IPS-18a (cell line): ENCODE measurements at regions not wholly inside any gene's neighbourhood (a gene's known extent, or its start where the extent isn't known, plus 50 kb on each side); places are given as distances from the start of the nearest gene placed in this dataset.
A peak's percentile ranks its signal among the peaks of the same experiment; 100 is the strongest.
"Not testable (repeated sequence)": the region's sequence is repeated elsewhere in the genome, so short reads cannot be mapped to it uniquely, and the experiment has no call there.

ENCODE experiments used
- H3K27ac ChIP-seq: one replicate; pipeline ENCODE4 v1.5.1; 2013; ENCODE audit warnings: low read length
- H3K27me3 ChIP-seq: one replicate; pipeline ENCODE4 v1.6.1; 2013; ENCODE audit warnings: mild to moderate bottlenecking, low read length; ENCODE audit not compliant: control insufficient read depth, insufficient read depth
- H3K36me3 ChIP-seq: one replicate; pipeline ENCODE4 v1.6.1; 2013; ENCODE audit warnings: low read depth, low read length; ENCODE audit not compliant: control insufficient read depth
- H3K4me1 ChIP-seq: one replicate; pipeline ENCODE4 v1.6.1; 2013; ENCODE audit warnings: low read depth, low read length; ENCODE audit not compliant: control insufficient read depth
- H3K4me3 ChIP-seq: one replicate; pipeline ENCODE4 v1.5.1; 2013; ENCODE audit warnings: low read length
- H3K9ac ChIP-seq: one replicate; pipeline ENCODE4 v1.6.1; 2013; ENCODE audit warnings: mild to moderate bottlenecking, low read length, moderate library complexity
- H3K9me3 ChIP-seq: one replicate; pipeline ENCODE4 v1.6.1; 2013; ENCODE audit warnings: low read depth, low read length; ENCODE audit not compliant: control insufficient read depth

DNA sequence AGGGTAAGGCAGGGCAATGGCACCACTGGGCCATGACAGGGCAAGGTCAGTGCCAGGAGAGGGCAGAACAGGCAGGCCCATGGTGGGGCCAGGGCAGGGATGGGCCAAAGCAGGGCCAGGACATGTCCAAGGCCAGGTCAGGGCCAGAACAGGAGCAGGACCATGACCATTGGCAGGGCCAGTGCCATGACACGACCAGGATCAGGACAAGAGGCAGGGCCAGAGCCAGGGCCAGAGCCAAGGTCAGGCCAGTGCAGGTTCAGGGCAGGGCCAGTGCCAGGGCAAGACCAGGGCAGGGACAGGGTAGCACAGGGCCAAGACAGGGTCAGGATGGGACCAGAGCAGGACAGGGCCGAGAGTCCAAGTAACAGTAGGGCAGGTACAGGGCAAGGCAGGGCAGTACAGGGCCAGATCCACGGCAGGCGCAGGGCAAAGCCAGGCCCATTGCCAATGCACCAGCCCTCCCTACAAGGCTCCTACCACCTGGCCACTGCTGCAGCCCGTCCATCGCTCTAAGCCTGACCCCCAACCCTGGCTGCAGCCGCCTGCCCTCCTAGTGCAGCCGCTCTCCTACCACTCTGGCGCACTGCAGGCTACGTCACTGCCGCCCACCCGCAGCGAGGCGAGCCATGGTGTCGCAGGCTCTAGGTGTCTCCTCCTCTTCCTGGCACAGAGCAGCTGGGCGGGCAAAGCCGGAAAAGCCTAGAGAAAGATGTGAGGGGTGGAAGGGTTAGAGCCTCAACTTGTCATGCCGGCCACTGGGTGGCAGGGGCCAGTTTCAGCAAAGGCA is 2876.3 kb downstream of the RPIA start:
- not testable (repeated sequence) for H3K4me1 ChIP-seq, H3K9ac ChIP-seq, H3K9me3 ChIP-seq, H3K4me3 ChIP-seq, H3K27ac ChIP-seq, H3K36me3 ChIP-seq, H3K27me3 ChIP-seq

DNA sequence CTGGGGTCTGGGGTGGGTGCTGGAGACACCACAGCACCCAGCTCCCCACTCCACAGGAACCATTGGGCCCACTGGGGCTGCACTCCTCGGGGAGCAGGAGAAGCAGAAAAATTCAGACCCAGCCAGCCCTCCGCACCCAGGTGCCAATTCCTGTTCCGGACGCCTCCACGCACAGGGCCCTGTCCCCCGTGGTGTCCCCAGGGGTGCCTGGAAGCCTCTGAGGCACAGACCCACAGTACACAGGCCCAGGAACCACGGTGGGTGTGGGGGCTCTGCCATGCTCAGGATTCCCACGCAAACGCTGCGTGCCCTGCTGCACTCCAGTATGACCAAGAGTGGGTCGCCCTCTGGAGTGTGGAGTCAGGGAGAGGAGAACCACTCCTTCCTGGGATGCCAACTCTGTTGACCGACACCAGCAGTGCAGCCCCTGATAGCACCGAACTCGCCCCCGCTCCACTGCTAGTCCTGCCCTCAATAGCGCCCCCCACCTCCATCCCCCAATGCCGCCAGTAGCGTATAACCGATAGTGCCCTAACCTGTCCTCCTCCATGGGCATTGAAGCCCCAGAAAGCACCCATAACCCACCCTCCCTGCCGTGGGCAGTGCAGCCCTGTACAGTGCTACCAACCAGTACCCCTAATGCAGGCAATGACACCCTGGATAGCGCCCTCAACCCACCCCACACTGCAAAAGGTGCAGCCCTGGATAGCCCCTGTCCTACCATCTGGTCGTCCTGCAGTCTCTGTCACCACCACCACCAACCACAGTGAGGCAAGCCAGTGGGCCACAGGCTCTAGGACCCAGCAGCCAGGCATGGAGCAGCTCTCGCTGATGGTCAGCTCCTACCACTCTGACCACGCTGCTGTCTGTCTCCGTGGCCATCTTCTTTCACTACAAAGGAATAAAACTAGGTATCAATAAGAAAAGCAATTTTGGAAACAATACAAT is 2877.2 kb downstream of the RPIA start:
- H3K9me3 ChIP-seq, H3K27ac ChIP-seq, H3K36me3 ChIP-seq, H3K9ac ChIP-seq, H3K4me3 ChIP-seq, H3K4me1 ChIP-seq: not testable (repeated sequence)
- peaks cover 15% of the 10 kb centered on the region for H3K27me3 ChIP-seq

DNA sequence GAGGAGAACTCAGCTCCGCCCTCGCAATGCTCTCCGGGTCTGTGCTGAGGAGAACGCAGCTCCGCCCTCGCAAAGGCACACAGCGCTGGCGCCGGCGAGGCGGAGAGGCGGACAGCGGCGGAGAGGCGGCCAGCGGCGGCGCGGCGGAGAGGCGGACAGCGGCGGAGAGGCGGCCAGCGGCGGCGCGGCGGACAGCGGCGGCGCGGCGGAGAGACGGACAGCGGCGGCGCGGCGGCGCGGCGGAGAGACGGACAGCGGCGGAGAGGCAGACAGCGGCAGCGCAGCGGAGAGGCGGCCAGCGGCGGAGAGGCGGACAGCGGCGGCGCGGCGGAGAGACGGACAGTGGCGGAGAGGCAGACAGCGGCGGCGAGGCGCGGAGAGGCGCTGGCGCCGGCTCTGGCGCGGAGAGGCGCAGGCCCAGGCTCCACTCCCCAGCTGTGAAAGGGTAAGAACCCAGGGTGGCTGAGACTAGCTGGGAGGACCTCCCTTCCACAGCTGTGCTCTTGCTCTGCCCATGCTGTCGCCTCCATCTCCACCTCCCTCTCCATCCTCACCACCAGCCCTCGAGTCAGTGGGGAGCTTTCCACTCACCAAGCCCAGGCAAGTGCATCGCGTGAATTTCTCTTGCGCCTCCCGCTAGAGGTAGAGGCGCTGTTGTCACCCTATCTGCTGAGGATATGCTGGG is 2879.9 kb downstream of the RPIA start:
- not testable (repeated sequence) for H3K9ac ChIP-seq, H3K36me3 ChIP-seq, H3K27ac ChIP-seq, H3K4me1 ChIP-seq, H3K9me3 ChIP-seq
- H3K27me3 ChIP-seq = peaks cover 15% of the 10 kb centered on the region
- H3K4me3 ChIP-seq = peak overlapping the region; percentile 51

DNA sequence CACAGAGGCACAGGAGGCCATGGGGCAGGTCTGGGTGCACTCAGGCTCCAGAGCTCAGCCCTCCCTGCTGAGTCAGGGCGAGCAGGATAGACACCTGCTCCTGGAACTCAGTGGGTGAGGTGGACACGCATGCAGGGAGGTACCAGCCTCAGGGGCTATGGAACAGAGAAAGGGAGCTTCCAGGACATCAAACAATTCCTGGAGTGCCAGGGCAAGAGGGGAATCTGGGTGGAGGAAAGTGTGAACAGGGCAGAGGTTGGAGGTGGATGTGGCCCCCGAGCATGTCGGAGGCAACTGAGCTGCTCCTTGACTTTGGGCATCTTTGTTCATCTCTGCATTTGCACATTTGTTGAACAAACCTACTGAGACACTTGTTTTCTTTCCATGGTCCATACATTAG is 2881.5 kb downstream of the RPIA start:
- not testable (repeated sequence) for H3K9ac ChIP-seq

DNA sequence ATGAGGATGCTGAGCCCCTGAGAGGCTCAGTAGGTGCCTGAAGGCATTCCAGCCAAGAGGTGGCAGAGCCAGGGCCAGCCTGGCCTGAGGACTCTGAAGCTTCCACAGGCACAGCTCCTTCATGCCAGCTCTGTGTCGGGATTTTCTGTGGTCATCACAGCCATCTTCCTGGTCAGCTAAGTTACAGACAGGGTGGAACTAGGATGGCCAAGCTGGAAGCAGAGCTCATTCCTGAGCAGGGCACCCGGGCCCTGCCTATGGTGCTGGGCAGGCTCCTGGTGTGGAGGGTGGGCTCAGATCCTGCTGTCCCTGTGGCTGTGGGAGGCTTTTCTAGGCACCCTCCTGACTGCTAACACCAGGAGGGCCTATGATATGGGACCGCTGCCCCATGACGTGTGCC is 2882.3 kb downstream of the RPIA start:
- H3K9me3 ChIP-seq, H3K9ac ChIP-seq, H3K27ac ChIP-seq, H3K4me1 ChIP-seq, H3K36me3 ChIP-seq, H3K4me3 ChIP-seq: not testable (repeated sequence)
- peaks cover 15% of the 10 kb centered on the region for H3K27me3 ChIP-seq

More for the DNA sequence above, 2881.5 kb downstream of the RPIA start:
- H3K36me3 ChIP-seq, H3K4me1 ChIP-seq, H3K27ac ChIP-seq, H3K4me3 ChIP-seq, H3K9me3 ChIP-seq: not testable (repeated sequence)
- H3K27me3 ChIP-seq = peaks cover 15% of the 10 kb centered on the region

DNA sequence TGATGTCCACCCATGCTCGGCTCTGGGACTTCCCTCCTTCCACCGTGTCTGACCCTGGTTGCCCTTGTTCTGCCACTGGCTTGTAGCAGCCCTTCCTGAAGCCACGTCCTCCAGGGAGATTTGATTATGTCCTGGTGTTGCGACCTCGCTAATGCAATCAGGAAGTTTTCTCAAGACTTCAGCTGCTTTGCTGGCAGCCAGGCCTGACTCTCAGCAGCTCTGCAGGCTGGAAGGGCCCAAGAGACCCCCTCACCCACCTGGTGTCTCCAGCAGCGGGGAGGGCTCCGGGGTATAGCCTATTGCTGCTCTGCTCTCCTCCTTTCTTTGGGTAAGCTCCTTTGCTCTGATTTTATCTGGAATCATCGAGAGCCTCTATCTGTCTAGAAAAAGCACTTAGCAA is 2882.8 kb downstream of the RPIA start:
- H3K4me3 ChIP-seq, H3K9ac ChIP-seq, H3K27ac ChIP-seq, H3K9me3 ChIP-seq, H3K4me1 ChIP-seq, H3K36me3 ChIP-seq: not testable (repeated sequence)
- peaks cover 15% of the 10 kb centered on the region for H3K27me3 ChIP-seq

DNA sequence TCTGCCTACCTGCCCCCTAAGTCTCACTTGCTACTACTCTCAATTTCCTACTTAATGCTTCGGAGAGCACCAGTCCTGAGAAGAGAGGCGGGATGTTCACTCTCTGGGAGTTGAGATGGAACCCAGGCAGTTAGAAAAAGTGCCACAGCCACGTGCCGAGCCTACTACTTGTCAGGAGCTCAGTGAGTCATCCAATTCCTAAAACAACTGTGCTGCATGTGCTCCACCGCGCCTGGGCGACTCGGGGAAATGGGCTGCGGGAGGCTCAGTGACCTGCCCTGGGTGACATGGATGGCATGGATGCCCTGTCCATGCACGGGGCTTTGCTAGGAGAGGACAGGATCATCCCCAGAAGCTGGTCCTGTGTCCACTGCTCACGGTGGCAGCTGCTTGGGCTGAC is 2884.2 kb downstream of the RPIA start:
- not testable (repeated sequence) for H3K9ac ChIP-seq, H3K4me3 ChIP-seq, H3K27ac ChIP-seq, H3K9me3 ChIP-seq, H3K36me3 ChIP-seq, H3K4me1 ChIP-seq
- peaks cover 15% of the 10 kb centered on the region for H3K27me3 ChIP-seq

DNA sequence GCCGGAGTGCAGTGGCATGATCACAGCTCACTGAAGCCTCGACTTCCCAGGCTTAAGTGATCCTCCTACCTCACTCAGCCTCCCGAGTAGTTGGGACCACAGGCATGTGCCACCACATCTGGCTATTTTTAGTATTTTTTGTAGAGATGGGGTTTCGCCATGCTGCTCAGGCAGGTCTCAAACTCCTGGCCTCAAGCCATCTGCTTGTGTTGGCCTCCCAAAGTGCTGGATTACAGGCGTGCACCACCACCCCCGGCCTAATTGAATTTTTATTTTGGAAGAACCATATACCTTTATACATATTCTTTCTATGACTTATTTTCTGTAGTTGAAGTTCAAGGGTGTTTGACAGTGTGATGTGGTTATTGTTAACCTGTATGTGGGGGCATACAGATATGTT is 2885.9 kb downstream of the RPIA start:
- H3K9ac ChIP-seq, H3K36me3 ChIP-seq, H3K27ac ChIP-seq, H3K9me3 ChIP-seq, H3K4me3 ChIP-seq, H3K27me3 ChIP-seq, H3K4me1 ChIP-seq: not testable (repeated sequence)

DNA sequence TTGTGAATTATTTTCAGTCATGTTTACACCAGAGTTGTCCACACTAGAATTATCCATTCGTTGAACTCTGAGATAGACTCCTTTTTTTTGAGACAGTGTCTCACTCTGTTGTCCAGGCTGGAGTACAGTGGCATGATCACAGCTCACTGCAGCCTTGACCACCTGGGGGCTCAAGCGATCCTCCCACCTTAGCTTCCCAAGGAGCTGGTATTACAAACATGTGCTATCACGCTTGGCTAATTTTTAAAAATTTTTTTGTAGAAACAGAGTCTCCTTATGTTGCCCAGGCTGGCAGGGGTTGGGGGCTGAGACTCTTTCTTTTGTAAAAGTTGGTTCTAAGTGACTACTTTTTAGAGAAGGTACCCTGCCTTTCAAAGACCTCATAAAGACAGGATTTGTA is 2887.2 kb downstream of the RPIA start:
- not testable (repeated sequence) for H3K4me3 ChIP-seq, H3K9me3 ChIP-seq, H3K27ac ChIP-seq, H3K4me1 ChIP-seq, H3K27me3 ChIP-seq, H3K36me3 ChIP-seq, H3K9ac ChIP-seq

DNA sequence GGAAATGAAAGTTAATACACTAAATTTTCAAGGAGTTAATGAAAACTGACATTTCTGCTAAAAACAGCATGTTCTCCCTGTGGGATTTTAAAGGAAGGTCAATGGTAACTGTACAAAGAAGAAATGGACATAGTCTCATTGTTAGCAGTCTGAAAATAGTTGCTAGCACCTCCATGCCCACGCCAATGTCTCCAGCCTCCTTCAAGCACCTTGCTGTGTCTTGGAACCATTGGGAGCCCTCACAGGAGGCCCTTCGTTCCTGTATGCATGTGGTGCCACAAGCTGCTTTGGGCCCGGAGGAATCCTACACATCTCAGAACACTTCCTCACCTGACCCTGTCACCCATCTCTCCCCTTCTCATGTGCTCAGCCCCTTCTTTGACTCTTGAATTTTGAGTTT is 2888.1 kb downstream of the RPIA start:
- not testable (repeated sequence) for H3K27me3 ChIP-seq, H3K27ac ChIP-seq, H3K4me1 ChIP-seq, H3K36me3 ChIP-seq, H3K9me3 ChIP-seq, H3K4me3 ChIP-seq, H3K9ac ChIP-seq

DNA sequence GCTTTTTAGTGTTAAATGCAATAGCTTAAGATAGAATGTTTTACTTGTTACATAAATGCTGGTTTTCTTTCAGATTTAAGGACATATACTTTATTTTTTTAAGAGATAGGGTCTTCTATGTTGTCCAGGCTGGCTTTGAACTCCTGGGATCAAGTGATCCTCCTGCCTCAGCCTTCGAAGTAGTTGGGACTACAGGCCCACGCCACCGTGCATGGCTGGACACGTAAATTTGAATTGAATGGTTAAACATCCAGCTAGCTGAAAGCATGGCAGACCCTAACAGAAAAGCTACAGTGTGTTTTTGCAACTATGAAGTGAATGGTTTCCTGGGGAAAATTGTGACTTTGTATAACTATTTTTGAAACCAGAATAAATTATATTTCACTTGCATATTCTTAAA is 2888.6 kb downstream of the RPIA start:
- not testable (repeated sequence) for H3K9me3 ChIP-seq, H3K36me3 ChIP-seq, H3K27ac ChIP-seq, H3K27me3 ChIP-seq, H3K9ac ChIP-seq, H3K4me1 ChIP-seq, H3K4me3 ChIP-seq
